ENCODE measurements at regions not wholly inside any gene's neighbourhood (a gene's known extent, or its start where the extent isn't known, plus 50 kb on each side); places are given as distances from the start of the nearest gene placed in this dataset.

DNA sequence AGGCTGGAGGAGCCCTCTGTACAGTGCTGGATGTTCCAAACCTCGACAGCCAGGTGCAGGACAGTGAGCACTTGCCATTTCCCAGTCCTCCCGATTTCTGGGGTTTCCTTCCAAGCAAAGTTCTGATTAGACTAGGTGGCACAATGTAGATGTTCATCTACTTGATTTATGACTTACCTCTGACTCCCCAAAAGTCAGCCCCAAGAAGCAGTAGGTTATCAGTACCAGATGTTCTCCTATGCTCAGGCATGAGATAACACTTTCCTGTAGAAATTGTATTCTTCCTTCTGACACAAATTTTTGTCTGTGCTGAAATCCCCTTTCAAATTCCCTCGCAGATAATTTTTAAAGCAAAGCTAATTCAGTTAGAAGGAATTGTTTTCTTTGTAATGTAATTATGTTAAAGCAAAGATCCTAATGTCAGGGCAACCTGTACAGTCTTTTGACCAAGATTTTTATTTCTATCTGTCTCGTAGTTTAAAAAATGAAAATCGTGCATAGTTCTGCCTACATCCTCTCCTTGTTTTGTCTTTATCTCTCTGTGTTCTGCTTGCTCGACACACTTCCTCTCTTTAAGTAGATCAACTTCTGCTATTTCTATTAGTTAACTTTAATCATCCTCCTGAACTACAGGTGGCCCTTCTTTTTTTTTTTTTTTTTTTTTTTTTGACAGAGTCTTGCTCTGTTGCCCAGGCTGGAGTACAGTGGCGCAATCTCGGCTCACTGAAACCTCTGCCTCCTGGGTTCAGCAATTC lies 102.4 kb upstream of the PJA2 start:
- Histone ChIP-seq H2AFZ (ENCODE audit: low read depth, low read length) (no peak overlapping the region), H3K9ac (ENCODE audit: low read depth, low read length) (no peak overlapping the region), H3K27me3 (ENCODE audit: insufficient read depth, low read length, poor library complexity) (no peaks in the 10 kb centered on the region), H4K20me1 (ENCODE audit: insufficient read depth, low read length) (no peaks in the 10 kb centered on the region), H3K4me2 (ENCODE audit: insufficient read depth, low read length) (no peak overlapping the region), H3K4me3 (ENCODE audit: low read depth in 1 of 2, low read length in 2 of 2) (no peak overlapping the region), H3K79me2 (ENCODE audit: insufficient read depth, low read length) (no peaks in the 10 kb centered on the region), H3K36me3 (ENCODE audit: insufficient read depth, low read length) (no peaks in the 10 kb centered on the region), H3K27ac (ENCODE audit: low read length) (no peak overlapping the region), H3K9me3 (ENCODE audit: insufficient read depth, low read length, severe bottlenecking) (no peaks in the 10 kb centered on the region), H3K4me1 (ENCODE audit: insufficient read depth, low read length) (no peaks in the 10 kb centered on the region)
- DNase-seq (no peak), ATAC-seq (ENCODE audit: insufficient read depth, low read depth) (no peak)
- no peak for TF ChIP-seq EZH2 (IDR thresholded peaks at IDR 0.05; ENCODE audit: borderline replicate concordance, low read depth, low read length, severe bottlenecking)
- no peak for TF ChIP-seq CTCF (IDR thresholded peaks at IDR 0.05; ENCODE audit: borderline replicate concordance, extremely low read depth, low read length, poor library complexity, severe bottlenecking)

DNA sequence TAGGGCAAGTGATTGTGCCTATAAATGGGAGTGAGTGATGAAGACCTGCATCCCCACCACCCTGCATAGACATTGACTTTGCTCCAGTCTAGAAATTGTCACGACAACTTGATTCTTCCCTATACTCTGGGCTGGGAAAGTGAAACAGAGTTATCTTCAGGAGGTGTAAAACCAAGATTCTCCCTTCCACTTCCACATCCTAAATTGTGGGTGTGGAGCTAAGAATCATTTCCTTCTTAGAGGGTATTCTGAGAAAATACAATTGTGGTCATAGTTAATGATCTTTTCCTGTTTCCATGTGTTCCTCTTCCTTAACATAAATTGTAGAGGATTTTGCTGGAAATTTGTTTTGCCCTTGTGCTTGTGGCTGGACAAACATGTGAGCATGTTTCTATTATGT lies 96.8 kb upstream of the PJA2 start:
- Histone ChIP-seq H3K27ac (ENCODE audit: low read length) (no peak overlapping the region), H3K36me3 (ENCODE audit: insufficient read depth, low read length) (no peaks in the 10 kb centered on the region), H4K20me1 (ENCODE audit: insufficient read depth, low read length) (no peaks in the 10 kb centered on the region), H2AFZ (ENCODE audit: low read depth, low read length) (no peak overlapping the region), H3K9ac (ENCODE audit: low read depth, low read length) (no peak overlapping the region), H3K4me3 (ENCODE audit: low read depth in 1 of 2, low read length in 2 of 2) (no peak overlapping the region), H3K4me2 (ENCODE audit: insufficient read depth, low read length) (no peak overlapping the region), H3K9me3 (ENCODE audit: insufficient read depth, low read length, severe bottlenecking) (no peaks in the 10 kb centered on the region), H3K27me3 (ENCODE audit: insufficient read depth, low read length, poor library complexity) (no peaks in the 10 kb centered on the region), H3K4me1 (ENCODE audit: insufficient read depth, low read length) (no peaks in the 10 kb centered on the region), H3K79me2 (ENCODE audit: insufficient read depth, low read length) (no peaks in the 10 kb centered on the region)
- ATAC-seq (ENCODE audit: insufficient read depth, low read depth) (no peak), DNase-seq (no peak)
- TF ChIP-seq EZH2 (IDR thresholded peaks at IDR 0.05; ENCODE audit: borderline replicate concordance, low read depth, low read length, severe bottlenecking), result no peak
- no peak for TF ChIP-seq CTCF (IDR thresholded peaks at IDR 0.05; ENCODE audit: borderline replicate concordance, extremely low read depth, low read length, poor library complexity, severe bottlenecking)

GRCh38 chr5:109496112-109496511 lies 86.3 kb upstream of the PJA2 start:
- Histone ChIP-seq H3K4me1 (ENCODE audit: insufficient read depth, low read length) (no peaks in the 10 kb centered on the region), H3K4me3 (ENCODE audit: low read depth in 1 of 2, low read length in 2 of 2) (no peak overlapping the region), H3K4me2 (ENCODE audit: insufficient read depth, low read length) (no peak overlapping the region), H2AFZ (ENCODE audit: low read depth, low read length) (no peak overlapping the region), H3K9ac (ENCODE audit: low read depth, low read length) (no peak overlapping the region), H4K20me1 (ENCODE audit: insufficient read depth, low read length) (no peaks in the 10 kb centered on the region), H3K27me3 (ENCODE audit: insufficient read depth, low read length, poor library complexity) (no peaks in the 10 kb centered on the region), H3K36me3 (ENCODE audit: insufficient read depth, low read length) (no peaks in the 10 kb centered on the region), H3K27ac (ENCODE audit: low read length) (no peak overlapping the region), H3K9me3 (ENCODE audit: insufficient read depth, low read length, severe bottlenecking) (no peaks in the 10 kb centered on the region), H3K79me2 (ENCODE audit: insufficient read depth, low read length) (no peaks in the 10 kb centered on the region)
- DNase-seq (no peak), ATAC-seq (ENCODE audit: insufficient read depth, low read depth) (no peak)
- no peak for TF ChIP-seq EZH2 (IDR thresholded peaks at IDR 0.05; ENCODE audit: borderline replicate concordance, low read depth, low read length, severe bottlenecking)
- no peak for TF ChIP-seq CTCF (IDR thresholded peaks at IDR 0.05; ENCODE audit: borderline replicate concordance, extremely low read depth, low read length, poor library complexity, severe bottlenecking)

Measured in DND-41 (cell line).